ENCODE measurements at regions not wholly inside any gene's neighbourhood (a gene's known extent, or its start where the extent isn't known, plus 50 kb on each side); places are given as distances from the start of the nearest gene placed in this dataset.

DNA sequence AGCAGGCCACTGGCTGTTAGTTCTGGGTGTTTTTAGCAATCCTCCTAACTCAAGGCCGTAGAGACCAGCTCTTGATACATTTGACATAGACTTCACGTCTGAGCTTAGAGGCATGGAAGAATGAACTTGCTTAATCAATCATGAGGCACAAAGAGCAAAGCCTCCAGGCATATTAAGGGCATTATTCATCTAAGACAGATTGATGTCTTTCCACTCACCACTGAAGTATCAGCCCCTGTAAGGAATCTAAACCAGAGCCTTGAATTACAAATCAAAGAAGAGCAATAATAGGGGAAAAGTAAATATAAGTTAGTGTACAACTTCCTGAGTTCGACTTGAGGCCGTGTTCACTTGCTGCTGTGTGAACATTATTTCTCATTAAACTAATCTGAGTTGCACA, 1470.7 kb downstream of the AACS start:
- DNase-seq = no peak

DNA sequence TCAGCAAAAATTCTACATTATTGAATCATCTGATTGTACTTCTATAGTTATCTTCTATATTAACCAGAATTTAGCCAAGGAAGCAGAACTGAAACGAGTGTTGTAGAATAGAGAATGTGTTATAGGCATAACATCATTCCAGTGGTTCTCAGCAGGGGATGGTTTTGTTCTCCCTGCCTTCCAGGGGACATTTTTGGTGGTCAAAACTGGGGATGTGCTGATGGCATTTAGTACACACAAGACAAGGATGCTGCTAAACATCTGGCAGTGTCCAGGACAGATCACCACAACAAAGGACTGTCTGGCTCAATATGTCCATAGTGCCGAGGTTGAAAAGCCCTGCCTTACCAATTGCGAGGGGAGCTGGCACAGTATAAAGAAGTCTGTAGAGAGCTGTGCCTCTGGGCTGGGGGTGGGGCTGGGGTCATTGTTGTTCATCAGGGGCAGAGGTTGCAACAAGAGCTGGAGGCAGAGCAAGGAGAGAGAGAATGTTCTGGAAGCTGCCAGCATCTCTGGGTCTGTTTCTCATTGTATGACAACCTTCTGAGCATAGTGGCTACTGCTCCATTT, 1472.8 kb downstream of the AACS start:
- DNase-seq = no peak

DNA sequence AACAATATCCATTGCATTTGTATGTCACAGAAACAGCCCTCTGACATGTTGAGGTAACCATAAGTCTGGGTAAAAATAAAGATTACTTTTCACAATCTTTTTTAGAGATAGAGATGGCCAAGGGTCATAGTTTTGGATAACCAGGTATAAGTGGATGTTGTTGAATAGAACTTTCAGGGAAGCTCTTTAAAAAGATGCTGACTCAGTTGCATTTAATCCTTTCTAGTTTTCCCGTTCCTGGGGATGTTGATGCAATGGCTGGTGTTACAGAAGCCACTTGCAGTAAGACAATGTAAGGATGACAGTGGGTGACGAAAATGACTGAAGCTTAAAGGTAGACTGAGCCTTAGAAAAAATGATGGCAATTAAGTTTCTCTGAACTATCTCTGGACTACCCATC, 1473.7 kb downstream of the AACS start:
- DNase-seq = no peak

GRCh38 chr12:126545411-126545810, 1480.2 kb downstream of the AACS start:
- DNase-seq = no peak

GRCh38 chr12:126547905-126548304, 1482.7 kb downstream of the AACS start:
- no peak for DNase-seq

DNA sequence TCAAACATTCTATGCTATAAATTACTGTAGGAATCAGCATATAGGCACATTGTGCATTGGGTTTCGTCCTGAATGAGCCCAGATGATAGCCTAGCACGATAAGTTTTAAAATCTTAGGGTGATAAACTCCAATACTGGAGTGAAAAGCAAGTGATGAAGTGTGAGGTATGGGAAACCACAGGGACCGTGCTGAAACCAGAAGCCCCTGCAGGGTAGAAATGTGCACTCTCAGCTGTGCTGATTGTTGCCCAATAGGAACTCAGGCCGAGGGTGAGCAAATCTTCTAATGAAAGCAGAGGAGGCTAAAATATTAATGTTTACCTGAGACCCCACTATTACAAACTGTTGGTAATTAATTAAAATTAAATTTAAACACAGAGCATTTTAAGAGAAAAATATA, 1486.6 kb downstream of the AACS start:
- DNase-seq = no peak

DNA sequence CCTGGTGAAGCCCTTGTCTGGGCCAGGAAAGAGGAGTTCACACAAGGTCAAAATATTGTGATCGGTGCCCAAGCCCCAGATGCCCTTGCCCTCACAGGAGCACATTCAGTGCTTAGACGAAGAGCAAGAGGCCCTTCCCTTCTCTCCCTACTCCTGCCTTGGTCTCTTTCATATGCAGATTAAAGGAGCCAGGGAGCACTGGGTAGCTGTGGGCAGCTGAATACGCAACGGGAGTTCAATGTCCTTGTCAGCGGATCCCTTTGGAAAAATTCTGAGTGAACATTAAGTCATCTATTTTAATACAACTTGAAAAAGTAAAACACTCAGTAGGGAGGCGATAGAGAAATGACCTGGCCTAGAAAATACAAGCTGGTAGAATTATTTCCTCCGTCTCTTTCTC, 1489.4 kb downstream of the AACS start:
- no peak for DNase-seq

DNA sequence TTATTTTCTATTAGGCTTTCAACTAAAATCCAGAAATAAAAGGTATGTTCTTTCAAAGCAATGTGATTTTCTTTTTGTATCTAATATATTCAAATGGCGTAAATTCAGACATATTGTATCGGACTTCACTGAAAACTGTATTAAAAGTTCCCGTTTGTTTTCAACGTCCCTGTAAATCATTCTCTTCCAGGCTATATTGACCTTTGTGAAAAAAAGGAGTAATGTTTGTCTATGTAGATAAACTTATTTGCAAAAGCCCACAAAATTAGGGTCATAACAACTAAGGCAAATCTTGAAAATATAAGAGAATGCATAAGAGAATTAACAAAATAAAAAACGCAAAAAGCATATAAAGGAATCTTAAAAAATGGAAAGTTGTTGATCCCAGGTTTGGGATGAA, 1492.4 kb downstream of the AACS start:
- no peak for DNase-seq

DNA sequence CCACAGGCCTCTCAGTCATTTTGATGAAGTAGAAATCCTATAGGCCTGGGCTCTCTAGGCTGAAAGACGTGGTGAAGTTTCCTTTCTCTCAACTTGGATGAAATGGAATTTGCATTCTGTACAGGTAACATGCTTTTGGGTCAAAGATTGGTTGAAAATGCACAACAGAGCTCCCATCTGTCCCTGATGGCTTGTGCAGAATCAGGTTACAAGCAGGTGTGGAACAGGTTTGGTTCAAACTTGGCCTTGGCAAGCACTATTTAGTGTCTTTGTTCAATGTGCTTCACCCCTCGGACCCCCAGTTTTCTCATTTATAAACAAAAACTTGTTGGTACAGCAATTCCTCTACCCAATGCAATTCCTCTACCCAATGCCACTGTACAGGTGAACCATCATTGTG, 1493.0 kb downstream of the AACS start:
- no peak for DNase-seq

DNA sequence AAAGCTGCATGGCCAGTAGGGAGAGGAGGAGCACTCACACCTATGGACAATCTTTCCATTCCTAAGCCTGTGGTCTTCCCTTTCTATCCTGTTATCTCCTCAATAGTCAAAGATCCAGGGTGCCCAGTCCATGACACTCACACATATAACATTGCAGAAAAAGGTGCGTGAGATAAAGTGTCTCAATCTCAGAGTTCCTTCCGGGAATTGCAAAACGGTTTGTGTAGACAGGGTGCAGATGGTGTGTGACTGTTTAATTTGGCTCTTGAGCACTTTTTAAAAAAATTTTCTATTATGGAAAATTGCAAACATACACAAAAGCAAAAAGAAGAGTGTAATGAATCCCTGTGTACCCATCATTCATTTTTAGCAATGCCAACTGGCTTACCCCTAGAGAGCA, 1493.6 kb downstream of the AACS start:
- DNase-seq = no peak

- no peak for DNase-seq
Observed at GRCh38 chr12:126567016-126567415, 1501.8 kb downstream of the AACS start.

DNA sequence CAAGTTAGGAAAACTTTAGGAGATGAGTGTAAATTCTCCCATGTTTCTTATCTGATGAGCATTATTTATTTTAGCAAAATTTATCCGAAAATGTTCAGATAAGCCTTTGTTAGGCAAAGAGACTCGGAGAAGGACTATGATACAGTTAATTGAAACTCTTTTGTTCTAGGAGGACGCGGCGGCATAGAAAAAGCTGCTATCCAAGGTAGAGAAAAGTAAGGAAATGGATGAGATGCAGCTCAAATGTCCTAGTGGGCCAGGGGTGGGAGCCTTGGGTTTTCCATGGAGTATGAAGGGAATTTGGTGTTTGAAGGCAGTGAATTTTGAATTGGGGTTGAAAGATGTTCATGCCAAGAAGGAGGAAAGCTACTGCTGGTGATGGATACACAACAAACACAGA, 1504.5 kb downstream of the AACS start:
- DNase-seq = no peak

DNA sequence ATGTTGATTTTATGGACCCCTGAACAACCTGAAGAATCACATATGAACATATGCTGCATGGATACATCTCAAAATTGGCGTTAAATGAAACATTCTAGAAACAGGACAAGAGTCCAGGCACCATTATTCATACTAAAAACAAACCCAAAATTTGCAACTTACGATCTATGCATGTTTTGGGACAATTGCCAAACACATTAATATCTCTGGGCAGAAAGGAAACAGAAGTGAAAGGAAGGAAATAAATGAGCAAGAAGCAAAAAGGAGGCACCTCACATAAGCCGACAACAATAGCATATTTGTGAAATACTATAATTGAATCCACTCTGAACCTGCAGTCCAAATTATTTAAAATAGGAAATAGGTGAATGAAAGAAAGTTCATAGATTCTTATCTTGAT, 1505.3 kb downstream of the AACS start:
- DNase-seq = no peak

- no peak for DNase-seq
Observed at GRCh38 chr12:126572170-126572569, 1506.9 kb downstream of the AACS start.

- no peak for DNase-seq
Observed at GRCh38 chr12:126581655-126582054, 1516.4 kb downstream of the AACS start.

DNA sequence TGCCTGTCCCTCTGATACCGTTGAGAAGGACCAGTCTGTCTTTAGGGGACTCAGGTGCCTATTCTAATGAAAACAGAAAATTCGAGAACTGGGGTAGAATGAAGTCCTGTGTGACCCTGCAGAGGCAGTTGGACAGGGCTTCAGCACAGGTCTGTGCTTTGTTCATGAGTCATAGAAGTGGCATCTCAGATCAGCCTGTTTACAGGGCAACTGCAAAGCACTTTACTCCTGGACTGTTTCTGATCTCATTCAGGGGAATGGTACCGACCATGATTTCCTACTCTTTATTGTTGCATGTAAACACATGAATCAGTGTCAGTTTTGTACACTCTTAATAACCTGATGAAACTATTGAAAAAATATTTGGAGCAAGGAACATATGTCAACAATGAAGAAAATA, 1517.0 kb downstream of the AACS start:
- DNase-seq = no peak

DNA sequence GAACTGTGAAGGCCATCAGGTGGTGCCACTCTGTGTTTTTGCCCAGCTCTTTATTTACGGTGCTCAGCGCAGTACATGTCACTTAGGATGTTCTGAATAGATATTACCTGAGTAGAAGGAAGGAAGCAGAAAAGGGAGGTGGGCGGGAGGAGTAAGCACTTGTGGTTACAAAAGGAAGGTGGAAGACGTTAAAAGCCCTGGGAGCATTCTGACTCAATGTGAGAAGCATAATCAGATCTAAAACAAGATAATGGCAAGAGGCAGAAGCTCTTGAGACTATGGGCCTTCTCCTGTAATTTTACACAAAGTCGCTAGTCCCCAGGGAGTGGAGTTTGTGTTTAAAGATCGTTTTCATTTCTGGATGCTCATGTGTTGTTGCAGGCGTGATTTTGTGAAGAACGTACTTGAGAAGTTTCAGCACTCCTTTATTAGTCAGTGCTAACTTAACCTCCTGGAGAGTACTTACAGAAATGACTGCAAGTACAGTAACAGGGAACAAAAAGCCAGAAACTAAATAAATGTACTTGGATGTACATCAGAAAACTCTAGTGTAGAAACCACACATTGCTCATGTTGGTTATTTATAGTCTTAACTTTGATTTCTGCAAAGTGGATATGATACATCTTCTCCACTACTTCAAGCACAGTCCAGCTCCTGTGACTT, 1523.5 kb downstream of the AACS start:
- no peak for DNase-seq

DNA sequence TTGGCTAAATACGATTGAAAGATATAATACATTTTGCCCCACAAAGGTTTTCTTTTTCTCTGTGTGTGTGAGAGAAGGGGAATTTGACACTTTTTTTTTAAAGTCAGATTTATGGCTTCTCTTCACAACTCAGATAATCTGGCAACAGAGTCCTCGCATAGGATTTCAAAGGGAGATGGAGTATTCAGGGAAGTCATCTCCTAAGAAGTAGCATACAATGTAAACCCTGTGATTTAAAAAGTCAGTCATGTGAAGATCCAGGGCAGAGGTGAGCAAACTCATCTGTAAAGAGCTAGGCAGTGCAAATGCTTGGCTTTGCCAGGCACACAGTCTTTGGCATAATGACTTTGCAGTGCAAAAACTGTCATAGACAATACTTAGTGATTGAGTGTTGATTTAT, 1526.3 kb downstream of the AACS start:
- DNase-seq = no peak

DNA sequence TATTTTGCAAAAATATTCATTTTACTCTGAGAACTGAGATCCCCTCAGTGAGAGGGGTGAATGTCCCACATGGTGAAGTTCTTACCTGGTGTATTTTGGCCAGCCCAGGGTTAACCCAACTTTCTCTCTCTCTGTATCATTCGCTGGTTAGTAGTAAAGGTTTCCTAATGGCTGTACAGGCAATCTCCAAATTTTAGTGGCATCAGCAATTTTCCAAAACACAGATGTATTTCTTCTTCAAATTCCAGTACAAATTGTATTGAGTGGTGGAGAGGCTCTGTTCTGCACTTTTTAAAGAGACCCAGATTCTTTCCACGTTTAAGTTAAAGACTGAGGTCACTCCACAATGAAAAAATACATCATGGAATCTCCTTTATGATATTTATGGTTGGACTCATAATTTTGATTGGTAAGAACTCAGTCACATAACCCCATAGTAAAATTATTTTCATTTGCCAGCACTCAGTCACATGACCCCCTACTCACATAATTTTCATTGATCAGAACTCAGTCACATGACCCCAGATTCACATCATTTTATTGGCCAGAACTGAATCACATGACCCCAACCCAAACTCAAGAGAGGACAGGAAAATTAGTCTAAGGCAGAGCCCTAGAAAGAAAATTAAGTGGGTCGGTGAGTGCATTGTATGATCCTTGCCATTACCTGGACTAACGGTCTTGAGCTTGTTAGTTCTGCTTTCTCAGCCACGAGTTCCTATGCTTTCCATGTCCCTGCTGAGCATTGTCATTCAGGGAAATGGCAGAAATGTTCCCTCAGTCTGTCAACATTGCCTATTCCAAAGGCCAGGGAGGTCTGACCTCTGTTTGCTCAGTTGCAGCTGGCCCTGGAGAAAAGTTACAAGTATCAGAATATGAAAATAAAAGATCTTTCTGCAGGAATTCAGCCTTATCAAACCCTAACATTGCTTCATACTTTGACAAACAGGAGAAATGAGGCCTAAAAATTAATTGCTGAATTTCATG, 1536.2 kb downstream of the AACS start:
- DNase-seq = no peak

- DNase-seq = no peak
Observed at GRCh38 chr12:126602612-126603011, 1537.4 kb downstream of the AACS start.

DNA sequence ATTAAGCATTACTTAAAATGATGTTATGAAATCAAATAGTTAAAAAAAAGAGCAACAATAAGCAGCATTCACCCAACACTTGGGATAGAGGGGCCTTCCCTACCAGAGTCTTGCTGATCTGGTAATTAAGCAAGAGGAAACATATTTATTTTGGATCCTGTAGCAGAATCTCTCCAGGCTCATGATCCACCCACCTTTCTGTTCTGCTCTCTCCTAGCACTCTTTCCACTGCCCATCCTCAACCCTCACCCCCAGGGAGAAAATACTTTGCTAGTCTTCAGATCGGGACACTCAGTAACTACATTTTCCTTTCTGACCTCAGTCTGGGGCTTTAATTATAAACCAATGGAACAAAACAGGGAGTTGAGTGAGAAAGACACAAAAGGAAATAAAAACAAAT, 1541.9 kb downstream of the AACS start:
- no peak for DNase-seq

DNA sequence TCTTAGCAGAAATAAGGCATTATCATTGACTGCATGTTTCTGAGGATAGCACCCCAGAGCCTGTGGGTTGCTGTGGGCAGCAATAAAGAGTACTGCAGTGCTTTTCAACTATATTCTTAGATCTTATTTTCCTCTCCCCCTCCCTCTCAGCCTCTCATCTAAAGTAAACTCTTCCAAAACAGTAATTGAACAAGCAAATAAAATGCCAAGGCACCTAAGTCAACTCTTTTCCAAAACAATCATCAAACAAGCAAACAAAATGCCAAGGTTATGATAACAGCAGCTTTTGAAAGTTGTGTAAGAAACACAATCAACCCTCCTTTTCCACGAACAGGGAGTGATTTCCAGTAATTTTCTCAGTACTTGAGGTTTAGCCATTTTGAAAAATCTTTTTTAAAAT, 1542.6 kb downstream of the AACS start:
- no peak for DNase-seq

GRCh38 chr12:126608607-126609175, 1543.5 kb downstream of the AACS start:
- DNase-seq = no peak

Measured in C1 segment of cervical spinal cord (tissue), 14 donors.